Epidermal melanocyte (primary cell): ENCODE measurements at regions not wholly inside any gene's neighbourhood (a gene's known extent, or its start where the extent isn't known, plus 50 kb on each side); places are given as distances from the start of the nearest gene placed in this dataset.
"Not testable (repeated sequence)": the region's sequence is repeated elsewhere in the genome, so short reads cannot be mapped to it uniquely, and the experiment has no call there.

ENCODE experiments used
- DNase-seq: peaks from one replicate; pipeline ENCODE4 v3.0.0; 2011; ENCODE audit warnings: low spot score; ENCODE audit not compliant: insufficient read length

GRCh38 chr21:27365394-27365793 lies 398.5 kb upstream of the ADAMTS5 start:
- no peak for DNase-seq

- DNase-seq: no peak
Measured at GRCh38 chr21:27363719-27364477, 397.0 kb upstream of the ADAMTS5 start.

GRCh38 chr21:27362249-27362648 lies 395.4 kb upstream of the ADAMTS5 start:
- no peak for DNase-seq

GRCh38 chr21:27359141-27359540 lies 392.3 kb upstream of the ADAMTS5 start:
- no peak for DNase-seq

GRCh38 chr21:27352885-27353284 lies 386.0 kb upstream of the ADAMTS5 start:
- no peak for DNase-seq

GRCh38 chr21:27346041-27346448 lies 379.2 kb upstream of the ADAMTS5 start:
- no peak for DNase-seq

GRCh38 chr21:27339902-27340301 lies 373.0 kb upstream of the ADAMTS5 start:
- no peak for DNase-seq

GRCh38 chr21:27338007-27338406 lies 371.1 kb upstream of the ADAMTS5 start:
- DNase-seq: not testable (repeated sequence)

GRCh38 chr21:27333096-27333495 lies 366.2 kb upstream of the ADAMTS5 start:
- no peak for DNase-seq

GRCh38 chr21:27329255-27329851 lies 362.5 kb upstream of the ADAMTS5 start:
- no peak for DNase-seq

GRCh38 chr21:27326301-27326700 lies 359.4 kb upstream of the ADAMTS5 start:
- DNase-seq: no peak

GRCh38 chr21:27323331-27323730 lies 356.4 kb upstream of the ADAMTS5 start:
- DNase-seq: no peak

- no peak for DNase-seq
Measured at GRCh38 chr21:27321791-27322190, 354.9 kb upstream of the ADAMTS5 start.

- no peak for DNase-seq
Measured at GRCh38 chr21:27320868-27321267, 354.0 kb upstream of the ADAMTS5 start.

GRCh38 chr21:27317601-27318000 lies 350.7 kb upstream of the ADAMTS5 start:
- not testable (repeated sequence) for DNase-seq

GRCh38 chr21:27315373-27315772 lies 348.5 kb upstream of the ADAMTS5 start:
- no peak for DNase-seq

GRCh38 chr21:27314131-27314530 lies 347.2 kb upstream of the ADAMTS5 start:
- no peak for DNase-seq

- no peak for DNase-seq
Measured at GRCh38 chr21:27306791-27307775, 340.2 kb upstream of the ADAMTS5 start.

GRCh38 chr21:27306206-27306605 lies 339.3 kb upstream of the ADAMTS5 start:
- no peak for DNase-seq

- DNase-seq: no peak
Measured at GRCh38 chr21:27301220-27301619, 334.3 kb upstream of the ADAMTS5 start.

GRCh38 chr21:27300770-27301169 lies 333.9 kb upstream of the ADAMTS5 start:
- DNase-seq: no peak

- DNase-seq: no peak
Measured at GRCh38 chr21:27298465-27298864, 331.6 kb upstream of the ADAMTS5 start.
